Endothelial cell of umbilical vein (primary cell): ENCODE measurements at regions not wholly inside any gene's neighbourhood (a gene's known extent, or its start where the extent isn't known, plus 50 kb on each side); places are given as distances from the start of the nearest gene placed in this dataset.

Source experiments
- BruUV-seq: library from RNA; stranded (reverse); fragments of 400-500 nt; replicated peaks from 2 replicates; lab custom pipeline; 2021; lab: Mats Ljungman, UMichigan
- CTCF ChIA-PET: fragments of 300-600, 350-600 bp; sonication (Branson Sonifier 250); formaldehyde crosslinking; loops from one replicate; lab custom pipeline; 2021; ENCODE audit warnings: antibody characterized with exemption, inconsistent platforms; lab: Charles Lee
- POLR2A ChIA-PET: fragments of 300-600, 350-600 bp; sonication (Branson Sonifier 250); formaldehyde crosslinking; loops from one replicate; lab custom pipeline; 2021; ENCODE audit warnings: antibody characterized with exemption, inconsistent platforms; lab: Charles Lee
- DNase-seq: peaks from one replicate; pipeline ENCODE4 v3.0.0-alpha.2; 2011; ENCODE audit warnings: low read depth, low spot score
- FAIRE-seq: peaks from 2 replicates; lab custom pipeline; 2011; peaks lifted over from hg19 to GRCh38; lab: Jason Lieb, UNC
- H2AFZ ChIP-seq: 2 replicates; pipeline ENCODE4 v1.6.0; 2012; ENCODE audit warnings: low read depth, low read length, control low read depth, inconsistent platforms
- H3K27ac ChIP-seq: 2 replicates; pipeline ENCODE4 v1.5.1; 2011; ENCODE audit warnings: low read depth, mild to moderate bottlenecking, control low read depth, low read length, moderate library complexity; ENCODE audit not compliant: insufficient read depth
- H3K27me3 ChIP-seq, 2 experiments: 2 replicates each; pipeline versions ENCODE4 v1.6.0 to v1.6.1; 2011; ENCODE audit warnings: low read length in 2 of 2, mixed read lengths in 1 of 2; ENCODE audit not compliant: control insufficient read depth in 2 of 2, insufficient read depth in 2 of 2
- H3K36me3 ChIP-seq, 2 experiments: 2 replicates in 1 of 2; 3 replicates in 1 of 2; pipeline ENCODE4 v1.5.1; 2011; ENCODE audit warnings: low read length in 2 of 2, mild to moderate bottlenecking in 1 of 2, moderate library complexity in 1 of 2; ENCODE audit not compliant: control insufficient read depth in 2 of 2, insufficient read depth in 2 of 2; ENCODE audit errors: extremely low read depth in 1 of 2
- H3K4me1 ChIP-seq: 3 replicates; pipeline ENCODE4 v1.5.1; 2011; ENCODE audit warnings: mild to moderate bottlenecking, low read length; ENCODE audit not compliant: control insufficient read depth, insufficient read depth; ENCODE audit errors: extremely low read depth
- H3K4me2 ChIP-seq: 2 replicates; pipeline ENCODE4 v1.6.1; 2011; ENCODE audit warnings: low read length, control low read depth, mixed read lengths; ENCODE audit not compliant: insufficient read depth
- H3K4me3 ChIP-seq, 3 experiments: fragments of 200-600 bp in 1 of 3; sonication (generic), shearing (Covaris generic) in 1 of 3; replicated peaks in 1 of 3; 2 replicates each; pipeline ENCODE4 v1.5.1; 2011 to 2016; ENCODE audit warnings: control low read depth in 3 of 3, low read length in 3 of 3, mild to moderate bottlenecking in 2 of 3, inconsistent platforms in 1 of 3, low read depth in 1 of 3, moderate library complexity in 1 of 3; ENCODE audit not compliant: insufficient read depth in 1 of 3
- H3K79me2 ChIP-seq: 2 replicates; pipeline ENCODE4 v1.6.0; 2012; ENCODE audit warnings: low read length, inconsistent platforms; ENCODE audit not compliant: control insufficient read depth, insufficient read depth
- H3K9ac ChIP-seq: replicated peaks from 2 replicates; pipeline ENCODE3; 2011; ENCODE audit warnings: low read length, control low read depth; ENCODE audit not compliant: insufficient read depth; ENCODE audit errors: extremely low read depth
- H3K9me1 ChIP-seq: replicated peaks from 3 replicates; pipeline ENCODE4 v1.6.0; 2011; ENCODE audit warnings: mild to moderate bottlenecking, low read length; ENCODE audit not compliant: control insufficient read depth, insufficient read depth; ENCODE audit errors: extremely low read depth
- H3K9me3 ChIP-seq: replicated peaks from 2 replicates; pipeline ENCODE4 v1.5.1; 2012; ENCODE audit warnings: low read length, inconsistent platforms; ENCODE audit not compliant: control insufficient read depth, insufficient read depth
- H4K20me1 ChIP-seq: replicated peaks from 2 replicates; pipeline ENCODE3; 2011; ENCODE audit warnings: mild to moderate bottlenecking, low read length; ENCODE audit not compliant: control insufficient read depth, insufficient read depth; ENCODE audit errors: extremely low read depth
- CTCF ChIP-seq, 2 donors: IDR thresholded peaks; 1 replicate in 1 of 2; 2 replicates in 1 of 2; pipeline ENCODE4 v1.5.1; 2011; ENCODE audit warnings: low read length in 2 of 2, mild to moderate bottlenecking in 2 of 2, moderate library complexity in 2 of 2, control low read depth in 1 of 2, inconsistent platforms in 1 of 2, low read depth in 1 of 2; ENCODE audit not compliant: insufficient read depth in 1 of 2; ENCODE audit errors: extremely low read depth in 1 of 2
- EZH2 ChIP-seq: IDR thresholded peaks from 2 replicates; pipeline ENCODE4 v1.6.1; 2012; ENCODE audit warnings: borderline replicate concordance, low read depth, mild to moderate bottlenecking, moderate library complexity, low read length, inconsistent platforms; ENCODE audit not compliant: severe bottlenecking
- FOS ChIP-seq: IDR thresholded peaks from 2 replicates; pipeline ENCODE4 v1.6.1; 2011; ENCODE audit warnings: mild to moderate bottlenecking, low read length, moderate library complexity, borderline replicate concordance; ENCODE audit not compliant: insufficient read depth
- GATA2 ChIP-seq: IDR thresholded peaks from 2 replicates; pipeline ENCODE4 v1.7.0; 2011; ENCODE audit warnings: low read depth, mild to moderate bottlenecking, moderate library complexity, mixed read lengths, low read length; ENCODE audit not compliant: insufficient read length, insufficient read depth
- JUN ChIP-seq: IDR thresholded peaks from 2 replicates; pipeline ENCODE4 v1.6.1; 2011; ENCODE audit warnings: borderline replicate concordance, low read depth; ENCODE audit not compliant: insufficient read length, insufficient read depth
- MAX ChIP-seq: IDR thresholded peaks from 2 replicates; pipeline ENCODE4 v1.6.1; 2011; ENCODE audit not compliant: insufficient read depth, insufficient read length
- MYC ChIP-seq: IDR thresholded peaks from one replicate; pipeline ENCODE4 v1.6.1; 2011; ENCODE audit warnings: mild to moderate bottlenecking, low read depth, low read length
- POLR2A ChIP-seq: IDR thresholded peaks from 2 replicates; pipeline ENCODE4 v1.6.1; 2012; ENCODE audit warnings: low read depth, mild to moderate bottlenecking, control low read depth, low read length
- POLR2AphosphoS5 ChIP-seq: IDR thresholded peaks from 2 replicates; pipeline ENCODE4 v1.6.1; 2012; ENCODE audit warnings: low read depth, mild to moderate bottlenecking, control low read depth, low read length, moderate library complexity; ENCODE audit not compliant: insufficient read depth
- dilution Hi-C: fragments of 300-500 bp; cut with MboI; formaldehyde crosslinking; loops from one replicate; pipeline ENCODE4 v1.15.0; 2019; ENCODE audit warnings: low sequenced_read_pairs; ENCODE audit not compliant: extremely low pct_ligation_motif_present
- intact Hi-C: fragments of 100-400 bp; cut with micrococcal nuclease; formaldehyde crosslinking; loops from one replicate; pipeline ENCODE4 v1.10.0; 2022

DNA sequence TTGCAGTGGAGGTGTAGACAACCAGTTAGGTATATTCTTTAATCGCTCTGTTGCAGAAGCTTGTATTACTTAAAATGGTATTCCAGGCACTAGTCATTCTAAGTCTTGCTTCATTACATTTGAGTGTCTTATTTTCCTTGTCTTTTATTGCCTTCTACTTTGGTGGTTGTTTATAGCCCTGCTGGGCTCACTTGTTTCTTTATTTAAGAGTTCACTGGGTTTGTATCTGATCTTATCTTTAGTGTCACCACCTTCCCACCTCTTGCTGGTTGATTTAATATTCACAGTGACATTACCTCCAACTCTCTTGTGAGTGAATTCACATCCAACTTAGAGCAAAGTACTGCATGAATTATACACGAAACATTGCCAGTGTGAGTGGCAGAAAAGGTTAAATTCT is 83.6 kb upstream of the BNC2 start:
- no peaks in the 10 kb centered on the region for H3K9me1 ChIP-seq
- no peak overlapping the region for H2AFZ ChIP-seq
- H3K27ac ChIP-seq: no peak overlapping the region
- FAIRE-seq (no peak), DNase-seq (no peak)
- H4K20me1 ChIP-seq: no peaks in the 10 kb centered on the region
- H3K79me2 ChIP-seq: no peaks in the 10 kb centered on the region
- no TSS peak for BruUV-seq
- H3K4me3 ChIP-seq: no peak overlapping the region
- TF ChIP-seq JUN (no peak), MAX (no peak), FOS (no peak), POLR2AphosphoS5 (no peak), POLR2A (no peak), EZH2 (no peak), GATA2 (no peak), CTCF (IDR thresholded peaks at IDR 0.05; ENCODE audit: extremely low read depth in 1 of 2, insufficient read depth in 1 of 2, low read depth in 1 of 2, low read length in 2 of 2) (no peak), MYC (no peak)
- H3K27me3 ChIP-seq: no peaks in the 10 kb centered on the region
- dilution Hi-C loops: no loop called here
- intact Hi-C loops: no loop called here
- no peaks in the 10 kb centered on the region for H3K36me3 ChIP-seq
- no peaks in the 10 kb centered on the region for H3K4me1 ChIP-seq
- no peak overlapping the region for H3K4me2 ChIP-seq
- H3K9ac ChIP-seq: no peak overlapping the region
- H3K9me3 ChIP-seq: no peaks in the 10 kb centered on the region
- POLR2A ChIA-PET: no interaction called here
- CTCF ChIA-PET: no interaction called here
